GM12872 (cell line): ENCODE measurements at regions not wholly inside any gene's neighbourhood (a gene's known extent, or its start where the extent isn't known, plus 50 kb on each side); places are given as distances from the start of the nearest gene placed in this dataset.

ENCODE experiments used
- TF ChIP-seq, protein P1 (sequence below): IDR thresholded peaks from 3 replicates; pipeline ENCODE4 v1.5.1; 2011; ENCODE audit warnings: low read depth, mild to moderate bottlenecking, low read length, moderate library complexity; ENCODE audit not compliant: insufficient read depth

DNA sequence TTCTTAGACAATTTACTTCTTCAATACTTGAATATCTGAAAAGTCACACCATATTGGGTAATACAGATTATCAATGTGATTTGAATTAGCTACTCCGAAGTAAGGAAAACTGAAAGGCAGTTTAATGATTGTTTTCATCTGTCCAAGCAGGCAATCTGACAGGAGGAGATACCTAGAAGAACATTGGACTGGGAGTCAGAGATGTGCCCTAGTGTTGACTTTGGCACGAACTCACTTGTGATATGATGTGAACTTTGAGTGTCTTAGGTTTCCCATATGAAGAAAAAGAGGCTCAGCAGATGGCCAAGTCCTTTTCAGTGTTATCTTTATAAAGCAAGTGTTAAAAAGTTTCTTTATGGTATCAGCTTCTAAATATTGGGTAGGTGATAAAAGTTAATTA is 287.1 kb downstream of the MTX2 start:
- TF ChIP-seq, protein P1, sequence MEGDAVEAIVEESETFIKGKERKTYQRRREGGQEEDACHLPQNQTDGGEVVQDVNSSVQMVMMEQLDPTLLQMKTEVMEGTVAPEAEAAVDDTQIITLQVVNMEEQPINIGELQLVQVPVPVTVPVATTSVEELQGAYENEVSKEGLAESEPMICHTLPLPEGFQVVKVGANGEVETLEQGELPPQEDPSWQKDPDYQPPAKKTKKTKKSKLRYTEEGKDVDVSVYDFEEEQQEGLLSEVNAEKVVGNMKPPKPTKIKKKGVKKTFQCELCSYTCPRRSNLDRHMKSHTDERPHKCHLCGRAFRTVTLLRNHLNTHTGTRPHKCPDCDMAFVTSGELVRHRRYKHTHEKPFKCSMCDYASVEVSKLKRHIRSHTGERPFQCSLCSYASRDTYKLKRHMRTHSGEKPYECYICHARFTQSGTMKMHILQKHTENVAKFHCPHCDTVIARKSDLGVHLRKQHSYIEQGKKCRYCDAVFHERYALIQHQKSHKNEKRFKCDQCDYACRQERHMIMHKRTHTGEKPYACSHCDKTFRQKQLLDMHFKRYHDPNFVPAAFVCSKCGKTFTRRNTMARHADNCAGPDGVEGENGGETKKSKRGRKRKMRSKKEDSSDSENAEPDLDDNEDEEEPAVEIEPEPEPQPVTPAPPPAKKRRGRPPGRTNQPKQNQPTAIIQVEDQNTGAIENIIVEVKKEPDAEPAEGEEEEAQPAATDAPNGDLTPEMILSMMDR, result no peak

DNA sequence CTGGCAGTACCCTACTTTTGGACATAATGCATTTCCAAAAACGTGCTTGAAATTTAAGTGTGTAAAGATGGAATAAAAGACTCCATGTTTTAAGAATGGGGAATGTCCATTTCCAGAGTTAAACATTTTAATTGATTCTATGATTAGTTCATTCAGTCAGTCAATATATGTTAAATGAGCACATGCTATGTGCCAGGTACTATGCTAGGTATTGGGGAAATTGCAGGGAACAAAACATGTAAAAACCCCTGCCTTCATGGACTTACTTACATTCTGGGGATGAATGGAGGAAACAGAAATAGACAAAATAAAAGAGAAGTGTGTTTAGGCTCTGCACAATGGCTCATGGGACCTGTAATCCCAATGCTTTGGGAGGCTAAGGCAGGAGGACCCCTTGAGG is 288.6 kb downstream of the MTX2 start:
- TF ChIP-seq, protein P1, result no peak

DNA sequence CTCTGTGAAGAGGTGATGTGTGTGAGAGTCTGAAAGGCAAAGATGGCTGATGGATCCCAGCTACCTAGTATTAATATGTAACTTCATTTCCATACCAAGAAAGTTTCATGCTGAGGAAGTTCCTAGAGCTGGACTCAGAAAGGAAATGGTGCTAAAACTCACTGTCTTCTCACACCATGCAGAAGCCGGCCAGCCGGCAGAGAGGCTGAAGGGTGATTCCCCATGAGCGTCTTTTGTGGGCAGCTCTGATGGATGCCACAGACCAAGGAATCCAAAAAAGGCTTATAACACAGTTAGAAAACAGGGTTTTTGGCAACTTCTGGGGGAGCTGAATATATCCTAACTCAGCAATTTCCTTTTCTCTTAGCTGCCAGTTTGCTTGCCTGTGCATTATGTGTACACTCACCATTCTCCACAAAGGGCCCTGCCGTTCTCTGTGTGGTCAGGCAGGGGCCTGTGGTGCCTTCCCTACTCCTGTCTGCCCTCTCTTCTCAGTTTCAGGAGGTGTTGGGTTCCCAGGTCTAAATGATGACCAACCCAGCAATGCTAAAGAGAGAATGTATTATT is 289.4 kb downstream of the MTX2 start:
- TF ChIP-seq, protein P1, result no peak

DNA sequence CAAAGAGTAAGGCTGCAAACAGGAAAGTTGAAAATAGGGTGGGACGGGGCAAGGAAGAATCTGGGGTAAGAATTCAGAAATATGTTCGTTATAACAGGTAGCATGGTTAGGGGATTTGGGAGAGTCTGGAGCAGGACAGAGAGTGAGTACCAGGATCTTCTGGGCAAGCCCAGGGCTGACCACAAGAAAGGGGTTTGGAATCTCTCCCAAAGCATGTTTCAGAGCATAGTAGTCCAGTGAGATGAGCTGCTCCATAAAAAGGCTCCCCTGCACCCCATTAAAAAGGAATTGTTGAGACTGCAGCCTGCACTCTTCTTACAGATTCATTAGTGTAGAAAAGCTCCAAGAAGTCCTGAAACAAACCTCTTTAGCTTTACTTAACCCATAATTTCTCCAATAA is 291.1 kb downstream of the MTX2 start:
- TF ChIP-seq, protein P1, result no peak

DNA sequence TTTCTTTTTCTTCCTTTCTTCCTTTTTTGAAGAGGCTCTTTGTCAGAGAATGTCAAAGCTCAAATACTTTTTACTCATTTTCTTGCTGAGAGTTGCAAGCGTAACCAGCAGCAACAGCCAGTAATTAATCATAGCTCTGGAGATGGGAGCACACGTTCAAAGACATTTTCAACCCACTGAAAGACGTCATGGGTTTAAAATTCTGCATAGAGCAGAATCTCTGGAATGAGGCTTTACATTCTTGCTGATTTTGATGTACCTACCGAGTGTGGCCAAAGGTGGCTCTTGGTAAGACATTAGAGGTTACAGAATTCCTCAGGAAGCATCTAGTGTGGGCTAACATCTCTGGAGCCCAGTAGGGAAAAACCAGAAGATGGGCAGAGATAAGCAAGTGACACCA is 292.5 kb downstream of the MTX2 start:
- TF ChIP-seq, protein P1, result no peak

DNA sequence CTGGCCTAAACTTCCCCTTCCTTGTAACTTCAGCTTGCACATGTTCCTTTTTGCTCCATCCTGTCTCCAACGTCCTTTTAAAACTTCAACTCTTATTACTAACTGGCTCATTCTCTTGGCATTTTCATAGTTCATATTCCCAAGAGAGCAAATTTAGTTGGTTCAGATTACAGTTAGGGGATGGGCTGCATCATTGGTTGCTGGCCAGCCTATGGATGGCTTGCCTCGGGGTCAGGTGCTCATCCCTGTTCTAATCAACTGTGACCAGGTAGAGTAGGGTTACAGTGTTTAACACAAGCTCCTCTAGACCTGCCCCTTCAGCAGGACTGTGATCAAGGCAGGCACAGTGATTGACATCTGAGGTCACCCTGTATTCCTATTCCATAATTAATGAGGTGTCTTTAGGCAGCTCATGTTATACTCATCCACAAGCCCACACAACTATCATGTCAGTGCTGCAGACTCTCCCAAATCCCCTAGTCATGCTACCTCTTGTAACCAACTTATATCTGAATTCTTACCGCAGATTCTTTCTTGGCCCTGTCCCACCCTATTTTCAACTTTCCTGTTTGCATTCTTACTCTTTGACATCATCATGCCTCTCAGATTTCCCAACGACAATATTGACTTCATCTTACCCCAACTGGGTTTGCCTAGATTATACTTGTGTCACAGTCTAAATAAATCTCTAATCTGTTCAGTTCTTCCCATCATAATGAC is 293.3 kb downstream of the MTX2 start:
- TF ChIP-seq, protein P1, result no peak

DNA sequence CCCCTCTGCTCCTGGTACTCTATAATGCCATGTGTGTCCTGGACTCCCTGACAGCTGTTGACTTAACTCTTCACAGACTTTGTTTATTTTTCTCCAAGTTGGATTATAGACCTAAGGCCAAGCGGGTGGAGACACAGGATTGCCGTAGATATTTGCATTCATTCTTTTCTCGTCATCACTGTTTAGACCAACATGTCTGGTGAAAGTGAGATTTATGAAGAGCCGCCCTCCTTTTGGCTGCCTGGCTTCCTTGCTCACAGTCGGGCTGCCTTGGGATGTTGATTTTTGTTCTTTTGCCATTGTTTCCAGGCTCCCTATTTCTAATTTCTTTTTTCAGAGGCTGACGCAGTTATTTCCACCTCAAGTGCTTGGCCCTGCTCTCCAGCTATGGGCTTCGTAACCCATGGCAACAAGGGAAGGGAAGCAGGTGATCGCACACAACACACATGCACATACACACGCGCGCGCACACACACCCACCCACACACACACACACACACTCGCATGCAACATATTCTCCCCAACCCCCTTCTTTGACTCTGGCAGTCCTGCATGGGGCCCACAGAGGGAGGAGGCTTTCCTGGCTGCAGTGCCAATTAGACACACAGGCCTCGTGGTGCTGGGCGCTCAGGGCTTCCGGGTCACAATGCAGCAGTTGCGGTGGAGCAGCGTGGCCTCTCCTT is 296.5 kb downstream of the MTX2 start:
- TF ChIP-seq, protein P1, result no peak
